GM12891 (cell line): ENCODE measurements at regions not wholly inside any gene's neighbourhood (a gene's known extent, or its start where the extent isn't known, plus 50 kb on each side); places are given as distances from the start of the nearest gene placed in this dataset.

Experiments
- PAX5 ChIP-seq: IDR thresholded peaks from 2 replicates; pipeline ENCODE4 v1.6.1; 2011; ENCODE audit warnings: low read length, moderate library complexity, mild to moderate bottlenecking; ENCODE audit not compliant: insufficient read depth, severe bottlenecking
- POLR2A ChIP-seq: IDR thresholded peaks from 2 replicates; pipeline ENCODE4 v1.6.1; 2011; ENCODE audit warnings: low read depth, low read length, control low read depth
- POLR2AphosphoS5 ChIP-seq: IDR thresholded peaks from 2 replicates; pipeline ENCODE4 v1.6.1; 2011; ENCODE audit warnings: low read depth, low read length, control low read depth
- POU2F2 ChIP-seq: IDR thresholded peaks from 2 replicates; pipeline ENCODE4 v1.6.1; 2011; ENCODE audit warnings: low read depth, mild to moderate bottlenecking, control low read depth, low read length, moderate library complexity
- SPI1 ChIP-seq: IDR thresholded peaks from 2 replicates; pipeline ENCODE4 v1.6.1; 2011; ENCODE audit warnings: low read depth, low read length, control low read depth
- TAF1 ChIP-seq: IDR thresholded peaks from 2 replicates; pipeline ENCODE4 v1.6.1; 2011; ENCODE audit warnings: low read depth, low read length, control low read depth

- no peak for TF ChIP-seq POLR2A
- no peak for TF ChIP-seq POLR2AphosphoS5
- TF ChIP-seq TAF1: no peak
- TF ChIP-seq SPI1: no peak
- TF ChIP-seq PAX5: no peak
- TF ChIP-seq POU2F2: no peak
Measured at GRCh38 chr5:123752552-123753179, 240.7 kb downstream of the CSNK1G3 start.
